ENCODE measurements at regions not wholly inside any gene's neighbourhood (a gene's known extent, or its start where the extent isn't known, plus 50 kb on each side); places are given as distances from the start of the nearest gene placed in this dataset.

GRCh38 chr11:86145439-86146156 is 76.7 kb upstream of the PICALM start:
- TF ChIP-seq GATA3 (IDR thresholded peaks at IDR 0.05; ENCODE audit: low read depth, low read length) (no peak), GATA2 (IDR thresholded peaks at IDR 0.05; ENCODE audit: low read depth, low read length) (no peak)

GRCh38 chr11:86144846-86145245 is 76.0 kb upstream of the PICALM start:
- TF ChIP-seq GATA2 (IDR thresholded peaks at IDR 0.05; ENCODE audit: low read depth, low read length) (no peak), GATA3 (IDR thresholded peaks at IDR 0.05; ENCODE audit: low read depth, low read length) (no peak)

GRCh38 chr11:86143087-86144030 is 74.5 kb upstream of the PICALM start:
- TF ChIP-seq GATA2 (IDR thresholded peaks at IDR 0.05; ENCODE audit: low read depth, low read length): no peak

GRCh38 chr11:86142170-86142569 is 73.3 kb upstream of the PICALM start:
- TF ChIP-seq GATA2 (IDR thresholded peaks at IDR 0.05; ENCODE audit: low read depth, low read length): no peak

- TF ChIP-seq GATA3 (IDR thresholded peaks at IDR 0.05; ENCODE audit: low read depth, low read length): no peak
- TF ChIP-seq GATA2 (IDR thresholded peaks at IDR 0.05; ENCODE audit: low read depth, low read length): no peak
Measured at GRCh38 chr11:86141727-86142126, 72.8 kb upstream of the PICALM start.

GRCh38 chr11:86140334-86140990 is 71.6 kb upstream of the PICALM start:
- TF ChIP-seq GATA3 (IDR thresholded peaks at IDR 0.05; ENCODE audit: low read depth, low read length) (no peak), GATA2 (IDR thresholded peaks at IDR 0.05; ENCODE audit: low read depth, low read length) (no peak)

GRCh38 chr11:86138958-86139357 is 70.1 kb upstream of the PICALM start:
- no peak for TF ChIP-seq GATA2 (IDR thresholded peaks at IDR 0.05; ENCODE audit: low read depth, low read length)
- TF ChIP-seq GATA3 (IDR thresholded peaks at IDR 0.05; ENCODE audit: low read depth, low read length): no peak

GRCh38 chr11:86136538-86136937 is 67.7 kb upstream of the PICALM start:
- TF ChIP-seq GATA3 (IDR thresholded peaks at IDR 0.05; ENCODE audit: low read depth, low read length): no peak
- TF ChIP-seq GATA2 (IDR thresholded peaks at IDR 0.05; ENCODE audit: low read depth, low read length): no peak

- no peak for TF ChIP-seq GATA3 (IDR thresholded peaks at IDR 0.05; ENCODE audit: low read depth, low read length)
- no peak for TF ChIP-seq GATA2 (IDR thresholded peaks at IDR 0.05; ENCODE audit: low read depth, low read length)
Measured at GRCh38 chr11:86135319-86135714, 66.4 kb upstream of the PICALM start.

GRCh38 chr11:86134580-86135318 is 65.9 kb upstream of the PICALM start:
- TF ChIP-seq GATA2 (IDR thresholded peaks at IDR 0.05; ENCODE audit: low read depth, low read length) (no peak), GATA3 (IDR thresholded peaks at IDR 0.05; ENCODE audit: low read depth, low read length) (no peak)

GRCh38 chr11:86132667-86133249 is 63.9 kb upstream of the PICALM start:
- TF ChIP-seq GATA3 (IDR thresholded peaks at IDR 0.05; ENCODE audit: low read depth, low read length) (no peak), GATA2 (IDR thresholded peaks at IDR 0.05; ENCODE audit: low read depth, low read length) (no peak)

GRCh38 chr11:86129740-86130540 is 61.1 kb upstream of the PICALM start:
- TF ChIP-seq GATA3 (IDR thresholded peaks at IDR 0.05; ENCODE audit: low read depth, low read length) (no peak), GATA2 (IDR thresholded peaks at IDR 0.05; ENCODE audit: low read depth, low read length) (no peak)

GRCh38 chr11:86128914-86129313 is 60.0 kb upstream of the PICALM start:
- TF ChIP-seq GATA2 (IDR thresholded peaks at IDR 0.05; ENCODE audit: low read depth, low read length) (no peak), GATA3 (IDR thresholded peaks at IDR 0.05; ENCODE audit: low read depth, low read length) (no peak)
